H9 (cell line): ENCODE measurements at regions not wholly inside any gene's neighbourhood (a gene's known extent, or its start where the extent isn't known, plus 50 kb on each side); places are given as distances from the start of the nearest gene placed in this dataset.
"Not testable (repeated sequence)": the region's sequence is repeated elsewhere in the genome, so short reads cannot be mapped to it uniquely, and the experiment has no call there.

Experiments
- DNase-seq: peaks from one replicate; pipeline ENCODE4 v3.0.0-alpha.2; 2017
- H2AFZ ChIP-seq: one replicate; pipeline ENCODE4 v1.6.1; 2013; ENCODE audit warnings: mild to moderate bottlenecking, low read length, control low read depth, moderate library complexity
- H2AK5ac ChIP-seq: 2 replicates; pipeline ENCODE4 v1.6.1; 2013; ENCODE audit warnings: low read length, control low read depth, mixed read lengths; ENCODE audit not compliant: insufficient read length
- H2BK120ac ChIP-seq: one replicate; pipeline ENCODE4 v1.6.1; 2013; ENCODE audit warnings: low read depth, mild to moderate bottlenecking, low read length, control low read depth, inconsistent platforms; ENCODE audit not compliant: poor library complexity, severe bottlenecking
- H2BK12ac ChIP-seq: 2 replicates; pipeline ENCODE4 v1.6.1; 2013; ENCODE audit warnings: low read length, control low read depth, mixed read lengths, low read depth; ENCODE audit not compliant: insufficient read length
- H2BK15ac ChIP-seq: 2 replicates; pipeline ENCODE4 v1.6.1; 2013; ENCODE audit warnings: low read depth, low read length, control low read depth
- H2BK20ac ChIP-seq: one replicate; pipeline ENCODE4 v1.6.1; 2013; ENCODE audit warnings: low read depth, mild to moderate bottlenecking, low read length, control low read depth, inconsistent platforms; ENCODE audit not compliant: poor library complexity, severe bottlenecking
- H2BK5ac ChIP-seq: 2 replicates; pipeline ENCODE4 v1.6.1; 2013; ENCODE audit warnings: low read length, control low read depth, mixed read lengths; ENCODE audit not compliant: insufficient read length
- H3K14ac ChIP-seq: 2 replicates; pipeline ENCODE4 v1.6.1; 2013; ENCODE audit warnings: low read length, control low read depth; ENCODE audit not compliant: insufficient read depth
- H3K18ac ChIP-seq: 2 replicates; pipeline ENCODE4 v1.6.1; 2013; ENCODE audit warnings: low read depth, mild to moderate bottlenecking, mixed read lengths, low read length, control low read depth; ENCODE audit not compliant: insufficient read length
- H3K23ac ChIP-seq: 2 replicates; pipeline ENCODE4 v1.6.1; 2013; ENCODE audit warnings: low read length, control low read depth, mixed read lengths, low read depth; ENCODE audit not compliant: insufficient read length
- H3K23me2 ChIP-seq: 2 replicates; pipeline ENCODE4 v1.6.1; 2013; ENCODE audit warnings: low read depth, mild to moderate bottlenecking, mixed read lengths, low read length, control low read depth; ENCODE audit not compliant: insufficient read length, poor library complexity, severe bottlenecking
- H3K27ac ChIP-seq: 2 replicates; pipeline ENCODE4 v1.5.1; 2013; ENCODE audit warnings: low read length, control low read depth, mixed read lengths, low read depth; ENCODE audit not compliant: insufficient read length
- H3K27me3 ChIP-seq: 2 replicates; pipeline ENCODE4 v1.6.1; 2013; ENCODE audit warnings: low read length, control low read depth, inconsistent platforms; ENCODE audit not compliant: insufficient read depth
- H3K4ac ChIP-seq: 2 replicates; pipeline ENCODE4 v1.6.1; 2013; ENCODE audit warnings: low read depth, mild to moderate bottlenecking, control low read depth, inconsistent platforms, low read length, moderate library complexity
- H3K4me1 ChIP-seq: 2 replicates; pipeline ENCODE4 v1.6.1; 2013; ENCODE audit warnings: low read length, control low read depth, inconsistent platforms; ENCODE audit not compliant: insufficient read depth
- H3K4me2 ChIP-seq: 2 replicates; pipeline ENCODE4 v1.6.1; 2013; ENCODE audit warnings: low read length, control low read depth, mixed read lengths; ENCODE audit not compliant: insufficient read length, insufficient read depth
- H3K56ac ChIP-seq: 2 replicates; pipeline ENCODE4 v1.6.1; 2013; ENCODE audit warnings: low read depth, mild to moderate bottlenecking, mixed read lengths, low read length, control low read depth; ENCODE audit not compliant: insufficient read length
- H3K79me1 ChIP-seq: 2 replicates; pipeline ENCODE4 v1.6.1; 2013; ENCODE audit warnings: low read depth, mild to moderate bottlenecking, moderate library complexity, low read length, control low read depth, inconsistent platforms; ENCODE audit not compliant: insufficient read depth, poor library complexity, severe bottlenecking
- H3K79me2 ChIP-seq: 2 replicates; pipeline ENCODE4 v1.6.1; 2013; ENCODE audit warnings: low read length, control low read depth, inconsistent platforms; ENCODE audit not compliant: insufficient read depth
- H3K9ac ChIP-seq: 2 replicates; pipeline ENCODE4 v1.6.1; 2013; ENCODE audit warnings: low read length, control low read depth, mixed read lengths; ENCODE audit not compliant: insufficient read length; ENCODE audit errors: extremely low read depth
- H3K9me3 ChIP-seq: one replicate; pipeline ENCODE4 v1.6.1; 2013; ENCODE audit warnings: low read depth, low read length, inconsistent platforms; ENCODE audit not compliant: control insufficient read depth
- H3T11ph ChIP-seq: one replicate; pipeline ENCODE4 v1.6.1; 2013; ENCODE audit warnings: mild to moderate bottlenecking, low read length, control low read depth, inconsistent platforms
- H4K20me1 ChIP-seq: one replicate; pipeline ENCODE4 v1.6.1; 2013; ENCODE audit not compliant: control insufficient read depth, insufficient read length, insufficient read depth
- H4K5ac ChIP-seq: 2 replicates; pipeline ENCODE4 v1.6.1; 2013; ENCODE audit warnings: low read depth, mild to moderate bottlenecking, mixed read lengths, low read length, control low read depth; ENCODE audit not compliant: insufficient read length
- H4K8ac ChIP-seq: replicated peaks from 2 replicates; pipeline ENCODE4 v1.6.1; 2013; ENCODE audit warnings: low read length, control low read depth, mixed read lengths, low read depth; ENCODE audit not compliant: insufficient read length
- H4K91ac ChIP-seq: 2 replicates; pipeline ENCODE4 v1.6.1; 2013; ENCODE audit warnings: low read depth, mild to moderate bottlenecking, moderate library complexity, mixed read lengths, low read length, control low read depth; ENCODE audit not compliant: insufficient read length
- H3K27ac Mint-ChIP-seq, 3 experiments: 2 replicates in 2 of 3; 3 replicates in 1 of 3; pipeline ENCODE4 v1.8.0; 2020 to 2021; ENCODE audit warnings: mixed read lengths in 3 of 3, mild to moderate bottlenecking in 1 of 3, moderate library complexity in 1 of 3
- H3K27me3 Mint-ChIP-seq: 2 replicates; pipeline ENCODE4 v1.8.0; 2021; ENCODE audit warnings: low read depth, mild to moderate bottlenecking, moderate library complexity, mixed read lengths
- H3K36me3 Mint-ChIP-seq, 3 experiments: 2 replicates in 2 of 3; 3 replicates in 1 of 3; pipeline ENCODE4 v1.8.0; 2020 to 2021; ENCODE audit warnings: low read depth in 3 of 3, mixed read lengths in 3 of 3; ENCODE audit not compliant: insufficient read depth in 1 of 3
- H3K4me1 Mint-ChIP-seq, 2 experiments: 2 replicates each; pipeline ENCODE4 v1.8.0; 2020; ENCODE audit warnings: mixed read lengths in 2 of 2
- H3K4me3 Mint-ChIP-seq, 2 experiments: 2 replicates in 1 of 2; 3 replicates in 1 of 2; pipeline ENCODE4 v1.8.0; 2020 to 2021; ENCODE audit warnings: mild to moderate bottlenecking in 2 of 2, mixed read lengths in 2 of 2, moderate library complexity in 1 of 2
- H3K9me3 Mint-ChIP-seq, 2 experiments: 2 replicates in 1 of 2; 3 replicates in 1 of 2; pipeline ENCODE4 v1.8.0; 2020; ENCODE audit warnings: mild to moderate bottlenecking in 2 of 2, mixed read lengths in 2 of 2, moderate library complexity in 1 of 2
- CTCF ChIP-seq: fragments of 200-600 bp; sonication (generic); conservative IDR thresholded peaks from 3 replicates; pipeline ENCODE4 v1.8.0; 2021; ENCODE audit warnings: antibody characterized with exemption, mild to moderate bottlenecking
- WGBS: extraction: QIAGEN DNeasy Blood & Tissue Kit; methylation state at CpG from one replicate; pipeline ENCODE4 v1.1.7; 2013; ENCODE audit warnings: missing lambda C conversion rate, low lambda C conversion rate, mixed read lengths; ENCODE audit not compliant: insufficient read length; ENCODE audit errors: extremely low coverage; 5-methylcytosine and 5-hydroxymethylcytosine counted together

GRCh38 chr21:9763807-9764206 is 757.6 kb upstream of the TPTE start:
- Histone ChIP-seq H3T11ph (no peak overlapping the region), H3K23me2 (no peaks in the 10 kb centered on the region), H3K79me1 (no peaks in the 10 kb centered on the region), H2BK120ac (no peak overlapping the region), H3K4me1 (no peaks in the 10 kb centered on the region), H2BK5ac (no peak overlapping the region), H2AK5ac (no peak overlapping the region), H3K4ac (no peak overlapping the region), H4K5ac (no peak overlapping the region), H3K9ac (no peak overlapping the region), H3K9me3 (peaks cover 92% of the 10 kb centered on the region), H2BK12ac (no peak overlapping the region), H3K23ac (no peak overlapping the region), H3K27me3 (no peaks in the 10 kb centered on the region), H2BK15ac (no peak overlapping the region), H3K27ac (no peak overlapping the region), H3K14ac (no peak overlapping the region), H3K18ac (no peak overlapping the region), H3K4me2 (no peak overlapping the region), H2BK20ac (no peak overlapping the region), H3K56ac (no peak overlapping the region), H4K20me1 (no peaks in the 10 kb centered on the region), H4K91ac (no peak overlapping the region), H3K79me2 (no peaks in the 10 kb centered on the region), H4K8ac (no peak overlapping the region), H2AFZ (no peak overlapping the region)
- Mint-ChIP-seq H3K27me3 (no peaks in the 10 kb centered on the region; the same call in 1 of the 2 replicates), H3K36me3 (no peaks in the 10 kb centered on the region; a peak in 2 of 7 replicates), H3K4me1 (no peaks in the 10 kb centered on the region), H3K4me3 (no peak overlapping the region), H3K27ac (no peak overlapping the region), H3K9me3 (no peaks in the 10 kb centered on the region; a peak in 2 of 5 replicates)
- TF ChIP-seq CTCF = no peak
- DNase-seq = no peak
- WGBS = no CpG with 5 or more reads among the region's 4 CpGs

- H3K27ac Mint-ChIP-seq, H2BK5ac ChIP-seq, H2BK12ac ChIP-seq, H3K79me1 ChIP-seq, H3K18ac ChIP-seq, H4K20me1 ChIP-seq, H4K8ac ChIP-seq, H3K23me2 ChIP-seq, H3K27ac ChIP-seq, H4K5ac ChIP-seq, H3K4me2 ChIP-seq, H3K14ac ChIP-seq, H3K36me3 Mint-ChIP-seq, H3K27me3 Mint-ChIP-seq, H3K23ac ChIP-seq, H3K9me3 Mint-ChIP-seq, H3K4ac ChIP-seq, H3K4me3 Mint-ChIP-seq, H3K9ac ChIP-seq, H2BK15ac ChIP-seq, H2AK5ac ChIP-seq, DNase-seq, H3K4me1 ChIP-seq, H3K4me1 Mint-ChIP-seq, H4K91ac ChIP-seq, H3K56ac ChIP-seq, H2AFZ ChIP-seq, H3K27me3 ChIP-seq, H2BK120ac ChIP-seq, H3K79me2 ChIP-seq, H3T11ph ChIP-seq, H2BK20ac ChIP-seq: not testable (repeated sequence)
- H3K9me3 ChIP-seq = peaks cover 92% of the 10 kb centered on the region
- no CpG with 5 or more reads among the region's 6 CpGs for WGBS
Measured at GRCh38 chr21:9764294-9764693, 757.1 kb upstream of the TPTE start.
